22Rv1 (cell line): ENCODE measurements at regions not wholly inside any gene's neighbourhood (a gene's known extent, or its start where the extent isn't known, plus 50 kb on each side); places are given as distances from the start of the nearest gene placed in this dataset.

Experiments
- H3K27ac ChIP-seq: fragments of 450-650 bp; 2 replicates; pipeline ENCODE4 v1.5.1; 2017
- CTCF ChIP-seq: fragments of 450-650 bp; IDR thresholded peaks from 2 replicates; pipeline ENCODE4 v1.5.1; 2017; ENCODE audit warnings: mild to moderate bottlenecking
- ZFX ChIP-seq: fragments of 450-650 bp; IDR thresholded peaks from 2 replicates; pipeline ENCODE4 v1.6.1; 2017; ENCODE audit warnings: antibody characterized with exemption, borderline replicate concordance

DNA sequence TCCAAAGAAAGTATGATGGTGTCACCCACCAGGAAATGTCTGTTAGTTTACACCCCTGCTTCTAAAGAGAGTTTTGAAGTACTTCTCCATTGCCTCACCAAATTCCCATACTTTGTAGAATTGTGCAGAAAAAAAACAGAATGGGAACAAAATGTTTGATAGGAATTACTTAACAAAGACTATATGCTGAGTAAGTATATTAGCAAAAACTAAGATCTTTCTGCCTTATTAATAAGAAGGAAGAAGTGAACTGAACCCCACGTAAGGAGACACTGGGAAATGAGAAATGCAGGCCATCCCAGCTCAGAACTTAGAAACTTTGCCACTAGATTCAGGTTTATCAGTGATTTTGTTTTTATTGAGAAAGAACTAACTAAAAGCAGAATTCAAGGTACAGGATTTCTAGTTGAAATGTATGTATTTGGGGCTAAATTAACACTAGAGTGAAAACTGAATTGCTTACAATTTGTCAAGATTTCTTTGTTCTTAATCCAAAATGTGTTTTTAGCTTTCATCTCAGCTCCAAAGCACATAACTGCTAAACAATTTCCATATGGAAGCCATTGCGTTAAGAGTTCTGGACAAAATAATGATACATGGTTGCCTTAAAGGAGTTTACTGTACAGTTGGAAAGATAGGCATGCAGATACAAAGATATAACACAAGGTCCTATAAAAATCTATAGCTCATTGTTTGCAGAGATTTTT is 102.7 kb upstream of the BMP5 start:
- no peak for TF ChIP-seq CTCF
- no peak for TF ChIP-seq ZFX

DNA sequence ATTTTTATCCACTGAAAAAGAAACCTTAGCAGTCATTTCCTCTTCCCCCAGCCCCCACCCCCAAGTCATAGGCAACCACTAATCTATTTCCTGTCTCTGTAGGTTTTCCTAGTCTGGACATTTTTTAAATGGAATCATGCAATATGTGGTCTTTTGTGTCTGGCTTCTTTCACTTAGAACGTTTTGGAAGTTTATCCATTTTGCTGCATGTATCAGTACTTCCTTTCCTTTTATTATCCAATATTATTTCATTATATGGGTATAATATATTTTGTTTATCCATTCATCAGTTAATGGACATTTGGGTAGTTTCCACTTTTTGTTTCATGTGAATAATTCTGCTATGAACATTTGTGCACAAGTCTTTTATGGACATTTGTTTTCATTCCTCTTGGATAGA is 99.3 kb upstream of the BMP5 start:
- TF ChIP-seq CTCF = no peak
- no peak for TF ChIP-seq ZFX
- no peak overlapping the region for H3K27ac ChIP-seq

More for the DNA sequence above, 102.7 kb upstream of the BMP5 start:
- no peak overlapping the region for H3K27ac ChIP-seq

DNA sequence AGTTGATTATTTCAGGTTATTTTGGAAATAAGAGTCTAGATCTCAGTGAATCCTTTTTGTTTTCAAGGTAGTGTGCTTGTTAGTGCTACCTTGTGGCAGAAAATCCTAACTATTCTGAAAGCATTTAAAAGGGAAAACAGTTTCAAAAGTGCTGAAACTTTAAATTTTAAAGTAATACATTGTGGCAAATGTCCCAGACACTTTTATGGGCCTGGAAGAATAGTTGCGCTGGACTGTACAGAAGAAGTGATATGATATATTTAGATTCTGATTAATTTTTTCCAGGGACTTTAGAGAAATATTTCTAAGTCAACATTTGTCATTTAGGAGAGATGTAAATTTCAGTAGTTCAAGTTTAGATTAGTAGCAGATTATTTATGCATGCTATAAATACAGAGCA is 96.7 kb upstream of the BMP5 start:
- no peak overlapping the region for H3K27ac ChIP-seq
- TF ChIP-seq CTCF (no peak), ZFX (no peak)

- TF ChIP-seq CTCF (no peak), ZFX (no peak)
- no peak overlapping the region for H3K27ac ChIP-seq
These were observed 94.1 kb upstream of the BMP5 start for GRCh38 chr6:55969526-55969925.

GRCh38 chr6:55968926-55969325 is 93.5 kb upstream of the BMP5 start:
- no peak overlapping the region for H3K27ac ChIP-seq

DNA sequence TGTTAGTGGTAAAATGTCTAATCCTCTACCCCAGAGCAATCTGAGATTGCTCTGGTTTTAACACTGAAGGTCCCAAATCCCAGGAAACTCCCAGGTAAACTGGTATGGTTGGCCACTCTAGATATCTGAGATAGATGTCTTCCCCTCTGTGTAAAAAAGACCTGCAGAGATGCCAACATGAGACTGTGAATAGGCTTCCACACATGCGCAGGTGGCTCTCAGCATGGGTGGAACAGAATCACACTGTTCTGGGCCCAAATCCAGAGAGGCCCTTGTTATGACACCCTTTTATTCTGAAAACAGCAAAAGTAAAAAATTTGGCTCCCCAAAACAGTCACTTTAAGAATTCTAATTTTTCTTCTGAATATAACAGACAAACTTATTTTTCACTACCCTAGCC is 88.7 kb upstream of the BMP5 start:
- TF ChIP-seq ZFX (no peak), CTCF (no peak)
- H3K27ac ChIP-seq = no peak overlapping the region

More at GRCh38 chr6:55968926-55969325, 93.5 kb upstream of the BMP5 start:
- TF ChIP-seq ZFX (no peak), CTCF (no peak)

DNA sequence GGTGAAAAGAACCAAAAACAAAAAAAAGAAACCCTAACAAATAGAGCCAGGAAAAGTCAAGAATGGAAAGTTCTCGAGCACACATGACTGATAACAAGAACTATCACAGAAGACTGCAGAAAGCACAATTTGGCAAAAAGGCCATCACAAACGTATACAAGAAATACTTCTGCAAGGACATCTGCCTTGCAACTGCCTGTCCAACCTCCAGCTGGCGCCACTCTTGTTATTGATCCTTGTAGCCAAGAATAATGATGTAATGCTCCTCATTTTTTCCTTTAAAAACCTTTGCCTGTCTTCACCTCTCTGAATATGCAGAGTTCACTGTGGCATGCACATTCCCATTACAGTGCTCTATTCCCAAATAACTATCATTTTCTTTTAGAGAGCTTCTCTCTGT is 87.9 kb upstream of the BMP5 start:
- TF ChIP-seq CTCF (peak; percentile 72), ZFX (no peak)
- H3K27ac ChIP-seq = no peak overlapping the region
